ENCODE measurements at regions not wholly inside any gene's neighbourhood (a gene's known extent, or its start where the extent isn't known, plus 50 kb on each side); places are given as distances from the start of the nearest gene placed in this dataset.

DNA sequence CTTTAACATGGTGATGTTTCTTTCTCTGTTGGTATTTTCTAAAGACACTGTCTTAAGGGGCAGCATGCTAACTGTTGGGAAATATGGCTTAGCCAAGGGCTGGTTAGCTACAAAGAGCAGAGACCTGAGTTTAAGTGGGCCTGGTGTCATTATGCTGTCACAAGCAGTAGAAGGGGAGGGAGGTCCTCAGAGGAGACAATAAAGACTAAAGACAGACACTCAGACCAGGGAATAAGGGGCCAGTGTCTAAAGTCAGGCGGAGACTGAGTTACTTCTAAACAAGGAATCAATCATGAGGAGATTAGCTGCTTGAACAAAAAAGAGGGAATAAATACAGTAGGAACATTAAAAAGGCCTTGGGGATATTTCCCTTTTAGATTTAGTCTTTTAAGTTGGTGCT, 142.7 kb upstream of the DPPA4 start:
- WGBS, 2 donors: 20 to 52% methylated on average over 1 of the region's 1 CpG
- Histone ChIP-seq H3K27me3 (no peaks in the 10 kb centered on the region), H3K9me3 (no peaks in the 10 kb centered on the region), H3K36me3 (replicated peaks in 1 of 2; ENCODE audit: insufficient read depth in 1 of 2, low read depth in 2 of 2) (no peaks in the 10 kb centered on the region), H3K27ac (no peak overlapping the region), H3K4me3 (no peak overlapping the region), H3K4me1 (no peaks in the 10 kb centered on the region)
- ATAC-seq: no peak
- TF ChIP-seq, protein P1, sequence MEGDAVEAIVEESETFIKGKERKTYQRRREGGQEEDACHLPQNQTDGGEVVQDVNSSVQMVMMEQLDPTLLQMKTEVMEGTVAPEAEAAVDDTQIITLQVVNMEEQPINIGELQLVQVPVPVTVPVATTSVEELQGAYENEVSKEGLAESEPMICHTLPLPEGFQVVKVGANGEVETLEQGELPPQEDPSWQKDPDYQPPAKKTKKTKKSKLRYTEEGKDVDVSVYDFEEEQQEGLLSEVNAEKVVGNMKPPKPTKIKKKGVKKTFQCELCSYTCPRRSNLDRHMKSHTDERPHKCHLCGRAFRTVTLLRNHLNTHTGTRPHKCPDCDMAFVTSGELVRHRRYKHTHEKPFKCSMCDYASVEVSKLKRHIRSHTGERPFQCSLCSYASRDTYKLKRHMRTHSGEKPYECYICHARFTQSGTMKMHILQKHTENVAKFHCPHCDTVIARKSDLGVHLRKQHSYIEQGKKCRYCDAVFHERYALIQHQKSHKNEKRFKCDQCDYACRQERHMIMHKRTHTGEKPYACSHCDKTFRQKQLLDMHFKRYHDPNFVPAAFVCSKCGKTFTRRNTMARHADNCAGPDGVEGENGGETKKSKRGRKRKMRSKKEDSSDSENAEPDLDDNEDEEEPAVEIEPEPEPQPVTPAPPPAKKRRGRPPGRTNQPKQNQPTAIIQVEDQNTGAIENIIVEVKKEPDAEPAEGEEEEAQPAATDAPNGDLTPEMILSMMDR (IDR thresholded peaks at IDR 0.05): no peak
- TF ChIP-seq POLR2A (IDR thresholded peaks at IDR 0.05): no peak
- intact Hi-C loops (cut with DNase I): no loop called here
- no peak for DNase-seq

DNA sequence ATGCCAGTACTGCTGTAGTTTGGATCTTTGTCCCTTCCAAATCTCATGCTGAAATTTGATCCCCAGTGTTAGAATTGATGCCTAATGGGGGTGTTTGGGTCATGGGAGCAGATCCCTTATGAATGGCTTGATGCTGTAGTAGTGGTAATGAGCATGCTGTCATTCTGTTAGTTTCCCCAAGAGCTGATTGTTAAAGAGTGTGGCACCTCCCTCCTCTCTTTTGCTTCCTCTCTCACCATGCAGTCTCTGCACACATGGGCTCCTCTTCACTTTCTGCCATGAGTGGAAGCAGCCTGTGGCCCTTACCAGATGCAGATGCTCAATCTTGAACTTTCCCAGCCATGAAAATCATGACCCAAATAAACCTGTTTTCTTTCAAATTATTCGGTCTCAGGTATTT, 141.3 kb upstream of the DPPA4 start:
- TF ChIP-seq POLR2A (IDR thresholded peaks at IDR 0.05): no peak
- TF ChIP-seq, protein P1 (IDR thresholded peaks at IDR 0.05): no peak
- no peak for ATAC-seq
- no peaks in the 10 kb centered on the region for H3K36me3 ChIP-seq (replicated peaks in 1 of 2; ENCODE audit: insufficient read depth in 1 of 2, low read depth in 2 of 2)
- no peaks in the 10 kb centered on the region for H3K9me3 ChIP-seq
- H3K4me1 ChIP-seq: no peaks in the 10 kb centered on the region
- no peak overlapping the region for H3K27ac ChIP-seq
- no peak overlapping the region for H3K4me3 ChIP-seq
- H3K27me3 ChIP-seq: no peaks in the 10 kb centered on the region
- intact Hi-C loops (cut with DNase I): no loop called here
- WGBS, 2 donors: 58 to 65% methylated on average over 1 of the region's 1 CpG
- no peak for DNase-seq

DNA sequence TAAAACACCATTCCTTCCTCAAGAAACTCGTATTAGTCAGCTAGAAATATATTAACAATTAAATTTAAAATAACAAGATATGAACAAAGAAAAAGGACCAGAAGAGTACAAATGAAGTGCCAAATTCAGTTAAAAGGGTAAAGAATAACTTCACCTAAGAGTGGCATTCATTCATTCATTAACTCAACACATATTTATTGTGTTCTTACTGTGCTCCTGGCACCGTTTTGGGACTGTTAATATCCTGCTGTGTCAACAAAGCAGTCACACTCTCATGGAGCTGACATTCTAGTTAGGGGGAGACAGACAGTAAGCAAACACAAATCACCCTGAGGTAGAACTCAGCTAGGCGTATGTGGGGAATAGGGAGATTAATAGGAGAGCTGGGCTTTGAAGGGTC, 123.6 kb upstream of the DPPA4 start:
- Histone ChIP-seq H3K27ac (no peak overlapping the region), H3K27me3 (no peaks in the 10 kb centered on the region), H3K36me3 (replicated peaks in 1 of 2; ENCODE audit: insufficient read depth in 1 of 2, low read depth in 2 of 2) (no peaks in the 10 kb centered on the region), H3K4me3 (no peak overlapping the region), H3K4me1 (no peaks in the 10 kb centered on the region), H3K9me3 (no peaks in the 10 kb centered on the region)
- 16 to 20% methylated on average over 3 of the region's 3 CpGs for WGBS, 2 donors
- TF ChIP-seq, protein P1 (IDR thresholded peaks at IDR 0.05): no peak
- TF ChIP-seq POLR2A (IDR thresholded peaks at IDR 0.05): no peak
- ATAC-seq (no peak), DNase-seq (no peak)
- intact Hi-C loops (cut with DNase I): no loop called here

DNA sequence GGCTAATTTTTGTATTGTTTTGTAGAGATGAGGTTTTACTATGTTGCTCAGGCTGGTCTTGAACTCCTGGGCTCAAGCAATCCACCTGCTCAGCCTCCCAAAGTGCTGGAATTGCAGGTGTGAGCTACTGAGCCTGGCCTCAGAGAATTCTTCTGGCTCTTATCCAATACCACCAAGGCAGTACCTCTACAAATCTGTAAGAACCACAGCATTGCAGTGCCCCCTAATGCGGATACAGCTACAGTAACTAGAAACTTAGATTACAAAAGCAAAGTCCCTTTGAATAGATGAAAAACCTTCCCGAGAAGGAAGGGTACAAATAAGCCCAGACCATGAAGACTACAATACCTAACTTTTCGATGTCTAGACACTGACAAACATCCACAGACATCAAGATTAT, 107.9 kb upstream of the DPPA4 start:
- WGBS, 2 donors: 64 to 68% methylated on average over 3 of the region's 3 CpGs
- no peaks in the 10 kb centered on the region for H3K9me3 ChIP-seq
- H3K4me3 ChIP-seq: no peak overlapping the region
- TF ChIP-seq POLR2A (IDR thresholded peaks at IDR 0.05): no peak
- TF ChIP-seq, protein P1 (IDR thresholded peaks at IDR 0.05): no peak
- H3K27me3 ChIP-seq: no peaks in the 10 kb centered on the region
- no peaks in the 10 kb centered on the region for H3K36me3 ChIP-seq (replicated peaks in 1 of 2; ENCODE audit: insufficient read depth in 1 of 2, low read depth in 2 of 2)
- ATAC-seq (no peak), DNase-seq (no peak)
- H3K27ac ChIP-seq: no peak overlapping the region
- intact Hi-C loops (cut with DNase I): no loop called here
- H3K4me1 ChIP-seq: no peaks in the 10 kb centered on the region

DNA sequence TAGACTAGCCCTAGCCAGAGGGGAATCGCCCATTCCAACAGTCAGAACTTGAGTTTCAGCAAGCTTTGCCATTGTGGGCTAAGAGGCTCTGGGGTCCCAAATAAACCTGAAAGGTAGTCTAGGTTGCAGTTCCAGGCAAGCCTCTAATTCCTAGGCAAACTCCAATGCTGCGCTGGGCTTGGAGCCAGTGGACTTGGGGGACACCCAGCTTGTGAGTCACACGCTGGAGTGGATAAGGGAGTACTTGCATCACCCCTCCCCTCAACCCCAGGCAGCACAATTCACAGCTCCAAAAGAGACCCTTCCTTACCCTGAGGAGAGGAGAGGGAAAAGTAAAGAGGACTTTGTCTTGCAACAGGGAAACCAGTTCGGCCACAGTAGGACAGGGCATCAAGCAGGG, 105.2 kb upstream of the DPPA4 start:
- Histone ChIP-seq H3K9me3 (no peaks in the 10 kb centered on the region), H3K36me3 (replicated peaks in 1 of 2; ENCODE audit: insufficient read depth in 1 of 2, low read depth in 2 of 2) (no peaks in the 10 kb centered on the region), H3K4me3 (no peak overlapping the region), H3K27me3 (no peaks in the 10 kb centered on the region), H3K4me1 (no peaks in the 10 kb centered on the region), H3K27ac (no peak overlapping the region)
- TF ChIP-seq, protein P1 (IDR thresholded peaks at IDR 0.05): no peak
- no peak for TF ChIP-seq POLR2A (IDR thresholded peaks at IDR 0.05)
- intact Hi-C loops (cut with DNase I): no loop called here
- ATAC-seq: no peak
- 54 to 65% methylated on average over 4 of the region's 4 CpGs for WGBS, 2 donors
- DNase-seq: no peak
